ENCODE measurements at regions not wholly inside any gene's neighbourhood (a gene's known extent, or its start where the extent isn't known, plus 50 kb on each side); places are given as distances from the start of the nearest gene placed in this dataset. TPM values are rescaled to one million over a fixed set of nuclear protein-coding genes. Genes with fewer than 3 reads are reported as not detected.

- Histone ChIP-seq H3K9me2 (ENCODE audit: insufficient read depth) (no peaks in the 10 kb centered on the region), H2AFZ (no peak overlapping the region), H3K4me1 (replicated peaks; ENCODE audit: insufficient read depth) (no peaks in the 10 kb centered on the region), H3K79me2 (ENCODE audit: low read depth) (no peaks in the 10 kb centered on the region), H3F3A (ENCODE audit: insufficient read depth, low read depth) (no peaks in the 10 kb centered on the region), H3K9me3 (ENCODE audit: insufficient read depth, low read depth) (no peaks in the 10 kb centered on the region), H3K27me3 (ENCODE audit: insufficient read depth, low read depth) (no peaks in the 10 kb centered on the region), H3K4me3 (no peak overlapping the region), H3K27ac (no peak overlapping the region), H3K4me2 (no peak overlapping the region), H4K20me1 (ENCODE audit: insufficient read depth) (no peaks in the 10 kb centered on the region), H3K36me3 (ENCODE audit: low read depth) (no peaks in the 10 kb centered on the region)
- POLR2A ChIA-PET (ENCODE audit: unreplicated experiment), result no interaction called here
- DNase-seq, result no peak
- intact Hi-C loops (cut with micrococcal nuclease; ENCODE audit: unreplicated experiment), result no loop called here
- no TSS peak for BruUV-seq (replicated peaks)
- no peak for TF ChIP-seq EZH2 (IDR thresholded peaks at IDR 0.05; ENCODE audit: low read depth)
- TF ChIP-seq CTCF (conservative IDR thresholded peaks at IDR 0.05), result no peak
- CTCF ChIA-PET, result no interaction called here
These were observed 1260.2 kb upstream of the PCDH7 start for GRCh38 chr4:29459926-29460325.

GRCh38 chr4:29467044-29467717 lies 1253.0 kb upstream of the PCDH7 start:
- ChIA-PET CTCF (no interaction called here), POLR2A (ENCODE audit: unreplicated experiment) (no interaction called here)
- Histone ChIP-seq H3K9me2 (ENCODE audit: insufficient read depth) (no peaks in the 10 kb centered on the region), H3K4me1 (replicated peaks; ENCODE audit: insufficient read depth) (no peaks in the 10 kb centered on the region), H3K4me3 (no peak overlapping the region), H3K9me3 (ENCODE audit: insufficient read depth, low read depth) (no peaks in the 10 kb centered on the region), H3K36me3 (ENCODE audit: low read depth) (no peaks in the 10 kb centered on the region), H3F3A (ENCODE audit: insufficient read depth, low read depth) (no peaks in the 10 kb centered on the region), H3K27me3 (ENCODE audit: insufficient read depth, low read depth) (no peaks in the 10 kb centered on the region), H3K4me2 (no peak overlapping the region), H4K20me1 (ENCODE audit: insufficient read depth) (no peaks in the 10 kb centered on the region), H3K27ac (no peak overlapping the region), H2AFZ (no peak overlapping the region), H3K79me2 (ENCODE audit: low read depth) (no peaks in the 10 kb centered on the region)
- intact Hi-C loops (cut with micrococcal nuclease; ENCODE audit: unreplicated experiment), result no loop called here
- no peak for DNase-seq
- TF ChIP-seq EZH2 (IDR thresholded peaks at IDR 0.05; ENCODE audit: low read depth), result no peak
- TF ChIP-seq CTCF (conservative IDR thresholded peaks at IDR 0.05), result no peak
- BruUV-seq (replicated peaks), result no TSS peak

Small RNA genes lying in the stretch of these regions (microRNA-seq; reads per million reads assigned to microRNA genes)
- not detected for gene MIR4275 (ENCODE audit: borderline number of aligned reads, borderline replicate concordance)
